HUDEP-2 (cell line): ENCODE measurements at regions not wholly inside any gene's neighbourhood (a gene's known extent, or its start where the extent isn't known, plus 50 kb on each side); places are given as distances from the start of the nearest gene placed in this dataset.

Source experiments
- DNase-seq, 76 experiments: peaks; one replicate each; lab custom pipeline; 2025; ENCODE audit not compliant: unreplicated experiment in 76 of 76; lab: John Stamatoyannopoulos, UW

DNA sequence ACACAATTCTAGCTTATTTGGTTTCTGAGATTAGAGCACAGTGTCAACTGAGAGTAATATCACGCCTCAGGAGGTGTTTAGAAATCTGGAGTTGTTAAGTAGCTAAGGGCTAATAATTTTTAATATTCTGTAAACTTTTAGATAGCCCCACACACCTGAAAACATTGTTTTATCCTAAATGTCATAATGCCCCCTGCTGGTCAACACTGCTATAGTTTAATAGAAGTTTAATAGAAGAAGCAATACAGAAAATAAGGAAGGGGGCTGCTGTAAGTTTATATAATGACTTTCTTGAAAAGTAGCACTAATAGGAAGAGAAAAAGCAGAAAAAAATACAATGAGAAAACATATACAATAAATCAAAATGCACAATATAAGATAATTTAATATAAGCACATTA lies 516.4 kb upstream of the PCDH11Y start:
- peak in 3 of 76 experiments; percentile 0 to 6 (median 0) for DNase-seq
